Liver (tissue), 3 donors: ENCODE measurements at regions not wholly inside any gene's neighbourhood (a gene's known extent, or its start where the extent isn't known, plus 50 kb on each side); places are given as distances from the start of the nearest gene placed in this dataset.

Experiments used
- ATF3 ChIP-seq: IDR thresholded peaks from 2 replicates; pipeline ENCODE4 v1.6.1; 2016; ENCODE audit warnings: antibody characterized with exemption
- CTCF ChIP-seq: fragments of 150-350 bp; IDR thresholded peaks from 2 replicates; pipeline ENCODE4 v1.5.1; 2017; ENCODE audit warnings: improper control_type of control experiment, low read depth, low read length; ENCODE audit not compliant: missing input control
- EGR1 ChIP-seq, 2 donors: IDR thresholded peaks; 2 replicates each; pipeline ENCODE4 v1.6.1; 2016 to 2018; ENCODE audit warnings: antibody characterized with exemption in 2 of 2, low read depth in 2 of 2
- GABPA ChIP-seq, 2 donors: IDR thresholded peaks in 1 of 2; conservative IDR thresholded peaks in 1 of 2; 2 replicates each; pipeline ENCODE4 v1.6.1; 2016; ENCODE audit warnings: antibody characterized with exemption in 2 of 2, mild to moderate bottlenecking in 1 of 2, moderate library complexity in 1 of 2
- HNF4A ChIP-seq, 2 donors: conservative IDR thresholded peaks; 2 replicates each; pipeline ENCODE4 v1.6.1; 2016; ENCODE audit warnings: antibody characterized with exemption in 2 of 2, mild to moderate bottlenecking in 2 of 2
- JUND ChIP-seq, 2 donors: IDR thresholded peaks; 2 replicates each; pipeline ENCODE4 v1.6.1; 2016; ENCODE audit warnings: antibody characterized with exemption in 2 of 2
- MAX ChIP-seq: IDR thresholded peaks from 2 replicates; pipeline ENCODE4 v1.6.1; 2016; ENCODE audit warnings: antibody characterized with exemption
- RAD21 ChIP-seq, 2 donors: IDR thresholded peaks; 2 replicates each; pipeline ENCODE4 v1.6.1; 2016; ENCODE audit warnings: antibody characterized with exemption in 2 of 2, mild to moderate bottlenecking in 2 of 2
- REST ChIP-seq: IDR thresholded peaks from 2 replicates; pipeline ENCODE4 v1.6.1; 2016; ENCODE audit warnings: antibody characterized with exemption, mild to moderate bottlenecking
- RXRA ChIP-seq, 2 donors: IDR thresholded peaks; 2 replicates each; pipeline ENCODE4 v1.6.1; 2017 to 2018; ENCODE audit warnings: antibody characterized with exemption in 2 of 2, mild to moderate bottlenecking in 1 of 2
- SP1 ChIP-seq: IDR thresholded peaks from 2 replicates; pipeline ENCODE4 v1.6.1; 2018; ENCODE audit warnings: antibody characterized with exemption, mild to moderate bottlenecking
- TAF1 ChIP-seq: conservative IDR thresholded peaks from 2 replicates; pipeline ENCODE4 v1.6.1; 2016; ENCODE audit warnings: antibody characterized with exemption, mild to moderate bottlenecking
- YY1 ChIP-seq: IDR thresholded peaks from 2 replicates; pipeline ENCODE4 v1.6.1; 2016; ENCODE audit warnings: antibody characterized with exemption, mild to moderate bottlenecking
- ZBTB33 ChIP-seq: IDR thresholded peaks from 2 replicates; pipeline ENCODE4 v1.6.1; 2016; ENCODE audit warnings: antibody characterized with exemption
- donor health status: healthy.
- donor health status: healthy.

GRCh38 chr5:93676704-93677103 lies 64.7 kb downstream of the POU5F2 start:
- TF ChIP-seq CTCF (no peak), SP1 (no peak), REST (no peak), TAF1 (no peak), MAX (no peak), ATF3 (no peak), YY1 (no peak), JUND (IDR thresholded peaks at IDR 0.05) (no peak), RXRA (IDR thresholded peaks at IDR 0.05) (no peak), GABPA (IDR thresholded peaks at IDR 0.05 in 1 of 2, conservative IDR thresholded peaks at IDR 0.05 in 1 of 2) (no peak), RAD21 (IDR thresholded peaks at IDR 0.05) (no peak), ZBTB33 (no peak), EGR1 (IDR thresholded peaks at IDR 0.05; ENCODE audit: low read depth in 2 of 2) (no peak), HNF4A (conservative IDR thresholded peaks at IDR 0.05) (no peak)
